ENCODE measurements at regions not wholly inside any gene's neighbourhood (a gene's known extent, or its start where the extent isn't known, plus 50 kb on each side); places are given as distances from the start of the nearest gene placed in this dataset.

DNA sequence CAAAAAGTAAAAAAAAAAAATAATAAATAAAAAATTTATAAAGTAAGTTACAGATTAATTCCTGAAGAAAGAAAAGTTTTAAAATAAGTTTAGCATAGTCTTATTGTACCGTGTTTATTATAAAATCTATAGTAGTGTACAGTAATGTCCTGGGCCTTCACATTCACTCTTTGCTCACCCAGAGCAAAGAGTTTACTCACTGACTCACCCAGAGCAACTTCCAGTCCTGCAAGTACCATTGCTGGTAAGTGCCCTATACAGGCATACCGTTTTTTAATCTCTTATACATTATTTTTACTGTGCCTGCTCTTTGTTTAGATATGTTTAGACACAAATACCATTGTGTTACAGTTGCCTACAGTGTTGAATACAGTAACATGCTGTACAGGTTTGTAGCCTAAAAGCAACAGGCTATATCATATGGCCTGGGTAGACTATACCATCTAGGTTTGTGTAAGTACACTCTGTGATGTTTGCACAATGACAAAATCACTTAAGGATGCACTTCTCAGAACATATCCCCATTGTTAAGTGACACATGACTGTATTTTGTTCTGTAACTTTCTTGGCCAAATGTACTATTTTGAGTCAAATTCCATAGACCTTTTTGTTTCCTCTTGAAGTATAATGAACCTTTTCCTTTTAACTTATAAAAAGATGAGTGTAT, 199.0 kb upstream of the NUDT6 start:
- intact Hi-C loops (cut with micrococcal nuclease), result no loop called here
- ATAC-seq, result no peak
- no peaks in the 10 kb centered on the region for H3K9me3 ChIP-seq (ENCODE audit: control insufficient read depth, insufficient read depth, low read length)

DNA sequence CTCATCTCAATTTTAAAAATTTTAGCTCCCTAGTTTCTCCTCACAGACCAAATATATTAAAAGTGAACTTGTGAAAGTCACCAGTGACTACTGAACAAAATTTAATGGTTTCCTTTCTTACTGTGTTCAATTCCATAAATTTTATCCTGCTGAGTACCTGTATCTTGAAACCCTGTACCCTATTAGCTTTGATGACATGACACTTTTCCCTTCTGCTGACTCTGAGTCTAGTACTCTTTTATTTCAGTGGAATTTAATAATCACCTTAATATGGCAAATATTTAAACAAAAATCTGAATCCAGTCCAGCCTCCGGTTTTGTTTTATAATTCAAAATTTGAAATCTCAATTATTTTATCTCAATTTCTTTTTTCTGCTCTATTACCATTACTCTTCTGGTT, 203.1 kb upstream of the NUDT6 start:
- ATAC-seq, result no peak
- Mint-ChIP-seq H3K27me3 (ENCODE audit: low read depth in 2 of 2) (no peaks in the 10 kb centered on the region), H3K4me1 (no peaks in the 10 kb centered on the region), H3K27ac (no peak overlapping the region), H3K9me3 (no peaks in the 10 kb centered on the region), H3K4me3 (no peak overlapping the region), H3K36me3 (no peaks in the 10 kb centered on the region)
- TF ChIP-seq, protein P1, sequence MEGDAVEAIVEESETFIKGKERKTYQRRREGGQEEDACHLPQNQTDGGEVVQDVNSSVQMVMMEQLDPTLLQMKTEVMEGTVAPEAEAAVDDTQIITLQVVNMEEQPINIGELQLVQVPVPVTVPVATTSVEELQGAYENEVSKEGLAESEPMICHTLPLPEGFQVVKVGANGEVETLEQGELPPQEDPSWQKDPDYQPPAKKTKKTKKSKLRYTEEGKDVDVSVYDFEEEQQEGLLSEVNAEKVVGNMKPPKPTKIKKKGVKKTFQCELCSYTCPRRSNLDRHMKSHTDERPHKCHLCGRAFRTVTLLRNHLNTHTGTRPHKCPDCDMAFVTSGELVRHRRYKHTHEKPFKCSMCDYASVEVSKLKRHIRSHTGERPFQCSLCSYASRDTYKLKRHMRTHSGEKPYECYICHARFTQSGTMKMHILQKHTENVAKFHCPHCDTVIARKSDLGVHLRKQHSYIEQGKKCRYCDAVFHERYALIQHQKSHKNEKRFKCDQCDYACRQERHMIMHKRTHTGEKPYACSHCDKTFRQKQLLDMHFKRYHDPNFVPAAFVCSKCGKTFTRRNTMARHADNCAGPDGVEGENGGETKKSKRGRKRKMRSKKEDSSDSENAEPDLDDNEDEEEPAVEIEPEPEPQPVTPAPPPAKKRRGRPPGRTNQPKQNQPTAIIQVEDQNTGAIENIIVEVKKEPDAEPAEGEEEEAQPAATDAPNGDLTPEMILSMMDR (IDR thresholded peaks at IDR 0.05), result no peak
- no peak overlapping the region for H3K27ac ChIP-seq (ENCODE audit: low read length)
- no peaks in the 10 kb centered on the region for H3K9me3 ChIP-seq (ENCODE audit: control insufficient read depth, insufficient read depth, low read length)
- H3K36me3 ChIP-seq (ENCODE audit: control insufficient read depth, insufficient read depth, low read length), result no peaks in the 10 kb centered on the region
- WGBS (ENCODE audit: insufficient coverage), result 100% methylated on average over 1 of the region's 1 CpG
- H3K4me3 ChIP-seq (ENCODE audit: low read length), result no peak overlapping the region
- intact Hi-C loops (cut with micrococcal nuclease), result no loop called here
- no peaks in the 10 kb centered on the region for H3K4me1 ChIP-seq (ENCODE audit: control insufficient read depth, insufficient read depth, low read length)
- no peaks in the 10 kb centered on the region for H3K27me3 ChIP-seq (ENCODE audit: control insufficient read depth, insufficient read depth, low read length)
- DNase-seq, result no peak

More for the DNA sequence above, 199.0 kb upstream of the NUDT6 start:
- TF ChIP-seq, protein P1 (IDR thresholded peaks at IDR 0.05), result no peak
- Histone ChIP-seq H3K36me3 (ENCODE audit: control insufficient read depth, insufficient read depth, low read length) (no peaks in the 10 kb centered on the region), H3K27me3 (ENCODE audit: control insufficient read depth, insufficient read depth, low read length) (no peaks in the 10 kb centered on the region), H3K4me3 (ENCODE audit: low read length) (no peak overlapping the region), H3K27ac (ENCODE audit: low read length) (no peak overlapping the region), H3K4me1 (ENCODE audit: control insufficient read depth, insufficient read depth, low read length) (no peaks in the 10 kb centered on the region)
- H3K9me3 Mint-ChIP-seq, result no peaks in the 10 kb centered on the region
- no peak for DNase-seq
- H3K27me3 Mint-ChIP-seq (ENCODE audit: low read depth in 2 of 2), result no peaks in the 10 kb centered on the region
- no peak overlapping the region for H3K4me3 Mint-ChIP-seq
- no peaks in the 10 kb centered on the region for H3K36me3 Mint-ChIP-seq
- no peaks in the 10 kb centered on the region for H3K4me1 Mint-ChIP-seq
- no peak overlapping the region for H3K27ac Mint-ChIP-seq
- no CpG with 5 or more reads among the region's 2 CpGs for WGBS (ENCODE audit: insufficient coverage)

DNA sequence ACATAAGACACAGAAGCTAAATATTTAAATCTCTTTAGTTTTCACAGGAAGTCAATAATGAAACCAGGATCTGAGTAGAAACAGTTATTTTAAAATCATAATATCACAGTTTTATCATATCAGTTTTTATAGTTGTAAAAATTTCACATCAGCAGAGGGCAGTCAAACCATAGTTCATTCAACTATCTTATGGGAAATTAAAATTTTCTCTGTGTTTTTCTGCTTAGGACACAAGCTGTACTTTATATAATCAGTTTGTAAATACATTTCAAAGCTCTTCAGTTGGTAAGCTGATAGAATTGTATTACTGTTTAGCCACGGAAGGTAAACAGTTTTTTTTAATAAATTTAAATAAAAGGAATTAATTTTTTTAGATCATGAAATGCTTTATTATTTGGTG, 204.8 kb upstream of the NUDT6 start:
- WGBS (ENCODE audit: insufficient coverage), result 100% methylated on average over 1 of the region's 1 CpG

More for the DNA sequence above, 204.8 kb upstream of the NUDT6 start:
- Histone ChIP-seq H3K36me3 (ENCODE audit: control insufficient read depth, insufficient read depth, low read length) (no peaks in the 10 kb centered on the region), H3K27ac (ENCODE audit: low read length) (no peak overlapping the region), H3K4me1 (ENCODE audit: control insufficient read depth, insufficient read depth, low read length) (no peaks in the 10 kb centered on the region), H3K4me3 (ENCODE audit: low read length) (no peak overlapping the region), H3K27me3 (ENCODE audit: control insufficient read depth, insufficient read depth, low read length) (no peaks in the 10 kb centered on the region), H3K9me3 (ENCODE audit: control insufficient read depth, insufficient read depth, low read length) (no peaks in the 10 kb centered on the region)
- H3K4me1 Mint-ChIP-seq, result no peaks in the 10 kb centered on the region
- DNase-seq, result no peak
- H3K27ac Mint-ChIP-seq, result no peak overlapping the region
- H3K9me3 Mint-ChIP-seq, result no peaks in the 10 kb centered on the region
- no peaks in the 10 kb centered on the region for H3K27me3 Mint-ChIP-seq (ENCODE audit: low read depth in 2 of 2)
- H3K4me3 Mint-ChIP-seq, result no peak overlapping the region
- ATAC-seq, result no peak
- intact Hi-C loops (cut with micrococcal nuclease), result no loop called here
- TF ChIP-seq, protein P1 (IDR thresholded peaks at IDR 0.05), result peak; percentile 31
- H3K36me3 Mint-ChIP-seq, result no peaks in the 10 kb centered on the region

Measured in natural killer cell (primary cell).